ENCODE measurements at regions not wholly inside any gene's neighbourhood (a gene's known extent, or its start where the extent isn't known, plus 50 kb on each side); places are given as distances from the start of the nearest gene placed in this dataset.

DNA sequence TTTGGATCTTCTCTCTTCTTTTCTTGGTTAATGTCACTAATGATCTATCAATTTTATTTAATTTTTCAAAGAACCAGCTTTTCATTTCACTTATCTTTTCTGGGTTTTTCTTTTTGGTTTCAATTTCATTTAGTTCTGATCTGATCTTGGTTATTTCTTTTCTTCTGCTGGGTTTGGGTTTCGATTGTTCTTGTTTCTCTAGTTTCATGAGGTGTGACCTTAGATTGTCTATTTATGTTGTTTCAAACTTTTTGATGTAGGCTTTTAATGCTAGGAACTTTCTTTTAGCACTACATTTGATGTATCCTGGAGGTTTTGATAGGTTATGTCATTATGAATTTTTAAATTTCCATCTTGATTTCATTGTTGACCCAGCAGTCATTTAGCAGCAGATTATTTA, 142.3 kb downstream of the C11orf87 start:
- no peak for TF ChIP-seq NFRKB (IDR thresholded peaks at IDR 0.05)
- no peak for TF ChIP-seq SP1 (IDR thresholded peaks at IDR 0.05)
- TF ChIP-seq SUZ12 (IDR thresholded peaks at IDR 0.05), result no peak
- no peak for TF ChIP-seq ARNT (IDR thresholded peaks at IDR 0.05)
